Smooth muscle cell of the brain vasculature (primary cell): ENCODE measurements at regions not wholly inside any gene's neighbourhood (a gene's known extent, or its start where the extent isn't known, plus 50 kb on each side); places are given as distances from the start of the nearest gene placed in this dataset.

Source experiments
- DNase-seq: peaks from one replicate; pipeline ENCODE4 v3.0.0-alpha.2; 2012; ENCODE audit warnings: low read depth, low spot score

DNA sequence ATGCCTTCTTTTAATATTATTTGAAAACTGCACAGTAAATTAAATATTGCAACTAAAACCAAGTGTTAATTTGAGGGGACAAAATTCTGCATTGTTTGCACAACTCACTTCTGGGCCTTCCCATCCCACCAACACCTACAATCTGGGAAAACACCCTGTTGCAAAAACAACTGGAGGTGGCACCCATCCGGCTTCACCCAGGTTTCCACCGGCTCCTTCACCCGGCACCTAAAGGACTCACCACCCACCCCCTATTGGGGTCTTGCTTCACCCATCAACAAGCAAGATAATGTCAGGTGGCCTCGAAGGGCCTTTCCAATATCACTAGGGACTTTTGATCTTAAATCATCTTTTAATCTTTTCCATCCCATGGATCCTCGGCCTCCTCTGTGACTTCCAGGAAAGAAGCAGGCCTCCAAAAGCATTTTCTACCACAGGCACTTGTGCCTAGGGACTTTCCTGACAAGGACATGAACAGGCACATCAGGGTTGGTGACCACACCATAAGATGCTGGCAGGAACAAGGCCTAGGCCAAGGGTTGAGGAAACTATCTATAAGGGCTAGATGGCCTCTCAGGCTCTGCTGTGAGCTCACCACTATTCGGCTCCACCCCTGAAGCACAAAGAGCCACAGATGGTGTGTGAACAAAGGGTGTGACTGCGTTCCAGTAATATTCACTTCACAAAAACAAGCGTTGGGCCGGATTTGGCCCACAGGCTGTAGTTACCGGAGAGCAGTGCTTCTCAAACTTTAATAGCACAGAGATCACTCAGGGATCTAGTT is 205.1 kb downstream of the AUH start:
- DNase-seq = no peak

DNA sequence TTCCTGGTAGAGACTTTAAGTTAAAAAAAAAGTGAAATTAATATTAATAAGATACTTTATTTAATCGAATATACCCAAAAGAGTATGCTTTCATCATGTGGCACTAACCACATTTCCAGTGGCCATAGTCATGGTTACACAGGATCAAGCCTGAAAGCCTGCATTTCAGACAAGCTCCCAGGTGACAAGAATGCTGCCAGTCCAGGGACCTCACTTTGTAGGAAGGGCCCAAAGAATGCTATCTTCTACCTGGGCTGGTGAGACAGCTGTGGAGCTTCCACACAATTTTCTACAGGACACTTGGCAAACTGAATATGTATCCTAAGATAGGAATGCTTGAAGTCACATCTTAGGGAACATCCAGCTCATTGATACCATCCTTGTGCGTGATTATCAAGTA is 203.8 kb downstream of the AUH start:
- no peak for DNase-seq

DNA sequence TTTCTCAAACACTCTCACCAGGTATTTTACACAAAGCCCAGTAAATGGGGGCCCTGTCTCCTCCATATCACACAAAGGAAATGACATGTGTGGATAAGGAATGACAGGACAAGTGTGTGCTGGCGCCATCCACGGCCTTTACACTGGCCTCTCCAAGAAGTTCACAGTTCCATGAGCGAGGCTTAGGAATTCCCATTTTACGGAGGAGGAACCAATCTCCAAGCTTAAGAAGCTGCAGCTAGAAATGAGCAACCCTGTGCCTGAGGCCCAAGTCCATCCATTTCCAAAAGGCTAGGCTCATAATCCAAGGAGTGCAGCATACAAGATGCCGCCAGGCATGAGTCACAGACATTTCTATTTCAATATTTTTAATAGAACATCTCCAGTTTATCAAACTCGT is 203.4 kb downstream of the AUH start:
- DNase-seq = no peak

DNA sequence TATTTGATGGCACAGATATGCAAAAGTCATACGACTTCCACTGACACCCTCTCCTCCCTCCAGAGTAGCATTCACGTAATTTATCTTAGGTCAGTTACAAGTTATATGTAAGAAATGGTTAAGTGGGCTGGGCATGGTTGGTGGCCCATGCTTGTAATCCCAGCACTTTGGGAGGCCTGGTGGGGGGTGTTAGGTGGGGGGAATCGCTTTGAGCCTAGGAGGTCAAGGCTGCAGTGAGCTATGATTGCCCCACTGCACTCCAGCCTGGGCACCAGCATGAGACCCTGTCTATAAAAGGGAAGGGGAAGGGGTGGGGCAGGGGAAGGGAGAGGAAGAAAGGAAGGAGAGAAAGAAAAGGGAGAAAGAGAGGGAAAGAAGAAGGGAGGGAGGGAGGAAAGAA is 202.8 kb downstream of the AUH start:
- no peak for DNase-seq

DNA sequence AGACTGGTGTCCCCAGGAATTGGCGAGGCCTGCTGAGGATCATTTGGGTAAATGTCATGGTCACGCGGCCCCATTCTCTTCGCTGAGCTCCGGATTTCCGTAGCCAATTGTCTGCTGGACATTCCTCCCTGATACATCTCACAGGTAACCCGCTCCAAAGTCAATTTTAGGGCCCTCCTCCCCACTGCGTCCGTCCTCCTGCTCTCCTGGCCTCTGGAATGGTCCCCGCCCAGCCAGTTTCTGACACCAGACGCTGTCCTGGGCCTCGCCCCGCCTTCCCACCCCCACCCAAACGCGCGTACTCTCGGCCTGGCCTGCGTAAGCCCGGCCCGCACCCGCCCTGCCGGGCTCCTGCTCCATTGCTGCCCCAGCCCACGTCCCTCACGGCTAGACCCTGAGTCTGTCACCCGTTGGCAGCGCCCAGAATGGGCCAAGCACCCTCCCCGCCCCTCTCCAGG is 202.0 kb downstream of the AUH start:
- no peak for DNase-seq

DNA sequence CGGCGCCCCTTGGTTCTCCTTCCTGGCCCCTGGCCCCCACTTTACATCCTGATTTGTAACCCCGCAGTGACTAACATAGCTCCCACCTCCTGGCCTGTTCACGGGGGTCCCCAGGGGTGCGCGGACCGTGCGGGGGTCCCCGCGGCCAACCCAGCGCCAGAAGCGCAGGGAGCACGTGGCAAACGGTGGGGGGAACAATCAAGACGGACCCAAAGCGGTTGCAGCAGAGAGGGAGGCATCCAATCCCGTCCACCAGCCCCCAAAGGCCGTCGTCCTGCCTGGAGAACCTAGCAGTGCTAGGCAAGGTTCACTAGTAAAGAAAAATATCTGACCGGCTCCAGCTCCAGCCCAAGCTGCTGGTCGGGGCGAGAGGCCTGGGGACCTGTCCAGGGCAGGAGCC is 201.5 kb downstream of the AUH start:
- no peak for DNase-seq

DNA sequence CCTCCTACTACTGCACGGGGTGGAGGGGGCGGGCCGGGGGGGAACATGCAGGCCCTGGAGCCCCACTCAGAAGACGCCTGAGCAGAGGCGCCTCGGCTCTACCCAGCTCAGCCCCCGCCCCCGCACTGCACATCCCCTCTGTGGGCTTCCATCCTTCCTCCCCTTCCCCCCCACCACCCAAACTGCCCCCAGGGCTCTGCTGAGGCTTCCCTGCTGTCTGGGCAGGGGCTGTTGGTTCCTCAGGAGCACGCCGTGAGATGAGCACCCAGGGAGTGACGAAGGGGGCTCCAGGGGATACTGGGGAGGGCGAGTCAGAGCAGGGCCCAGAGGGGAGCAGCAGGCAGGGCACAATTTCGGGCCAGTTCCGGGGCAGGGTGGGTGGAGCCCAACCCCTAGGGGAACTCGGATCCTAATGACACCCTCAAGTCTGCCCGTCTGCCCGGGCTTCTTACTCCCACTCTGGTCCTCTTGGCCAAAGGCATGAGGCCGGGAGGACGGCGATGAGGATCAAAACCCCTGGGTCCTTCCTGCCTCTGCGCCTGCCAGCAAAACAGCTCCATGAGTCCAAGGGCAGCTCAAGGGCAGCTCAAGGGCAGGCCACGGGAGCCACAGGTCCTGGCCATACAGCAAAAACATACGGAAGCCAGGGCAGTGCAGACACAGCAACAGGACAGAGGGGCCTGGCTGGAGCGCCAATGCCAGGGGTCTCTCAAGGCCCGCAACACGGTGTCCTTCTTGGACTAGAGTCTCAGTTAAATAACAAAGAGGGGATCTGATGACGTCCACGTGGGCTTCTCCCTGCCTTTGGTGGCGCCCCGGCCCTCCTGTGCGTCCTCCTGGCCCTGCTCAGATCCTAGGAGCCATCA is 200.9 kb downstream of the AUH start:
- no peak for DNase-seq

DNA sequence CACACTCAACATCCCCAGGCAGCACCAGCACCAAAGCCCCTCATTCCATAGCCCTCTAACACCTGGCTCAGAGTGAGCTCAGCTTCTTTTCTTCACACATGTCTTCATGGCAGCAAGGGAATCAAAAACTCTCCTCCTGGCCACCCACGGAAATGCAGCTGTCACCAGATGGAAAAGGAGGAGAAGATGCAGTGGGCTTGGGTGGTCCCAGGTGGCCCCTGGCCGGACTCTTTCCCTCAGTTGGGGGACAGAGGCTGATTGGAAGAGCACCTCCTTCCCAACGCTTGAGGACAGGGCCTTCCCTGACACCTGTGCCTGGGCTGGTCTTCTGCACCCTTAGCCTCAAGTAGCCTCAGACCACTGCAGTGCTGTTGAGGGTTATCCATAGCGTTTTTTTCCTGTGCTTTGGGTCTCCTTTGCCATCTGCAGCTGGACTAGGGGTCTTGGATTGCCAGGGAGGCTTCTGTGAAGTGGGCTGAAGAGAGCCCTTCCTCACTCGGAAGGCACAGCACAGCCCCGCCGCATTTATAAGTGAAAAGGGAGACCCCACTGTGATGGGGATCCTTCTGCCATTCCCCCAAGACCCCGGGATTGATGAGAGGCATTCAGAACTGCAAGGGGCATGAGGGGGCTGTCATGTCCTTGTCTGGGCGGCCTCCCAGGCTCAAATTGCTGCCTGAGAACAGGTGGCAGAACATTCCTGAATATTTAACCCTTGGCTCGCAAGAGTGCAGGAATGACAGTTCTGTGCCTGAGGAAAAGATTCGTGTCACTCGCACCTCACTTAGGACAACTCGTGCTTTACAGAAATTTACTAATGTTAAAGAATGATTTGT is 200.0 kb downstream of the AUH start:
- DNase-seq = no peak

DNA sequence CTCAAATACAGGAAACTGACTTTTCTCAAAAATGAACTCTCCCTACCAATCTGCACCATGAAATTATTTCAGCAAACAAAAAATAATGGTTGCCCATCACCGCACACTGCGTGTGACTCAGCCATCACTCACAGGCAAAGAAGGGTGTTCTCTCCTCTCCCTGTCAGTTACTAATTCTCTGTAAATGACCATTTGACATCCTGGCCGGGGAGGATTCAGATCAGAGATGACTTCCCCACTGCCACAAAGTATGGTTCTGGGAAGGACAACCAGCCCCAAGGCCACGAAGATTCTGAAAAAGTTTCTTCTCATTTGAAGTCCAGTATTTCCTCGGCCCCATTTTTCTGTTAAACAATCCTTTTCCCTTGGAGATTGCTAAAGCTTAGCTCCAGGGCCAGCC is 199.4 kb downstream of the AUH start:
- DNase-seq = no peak

DNA sequence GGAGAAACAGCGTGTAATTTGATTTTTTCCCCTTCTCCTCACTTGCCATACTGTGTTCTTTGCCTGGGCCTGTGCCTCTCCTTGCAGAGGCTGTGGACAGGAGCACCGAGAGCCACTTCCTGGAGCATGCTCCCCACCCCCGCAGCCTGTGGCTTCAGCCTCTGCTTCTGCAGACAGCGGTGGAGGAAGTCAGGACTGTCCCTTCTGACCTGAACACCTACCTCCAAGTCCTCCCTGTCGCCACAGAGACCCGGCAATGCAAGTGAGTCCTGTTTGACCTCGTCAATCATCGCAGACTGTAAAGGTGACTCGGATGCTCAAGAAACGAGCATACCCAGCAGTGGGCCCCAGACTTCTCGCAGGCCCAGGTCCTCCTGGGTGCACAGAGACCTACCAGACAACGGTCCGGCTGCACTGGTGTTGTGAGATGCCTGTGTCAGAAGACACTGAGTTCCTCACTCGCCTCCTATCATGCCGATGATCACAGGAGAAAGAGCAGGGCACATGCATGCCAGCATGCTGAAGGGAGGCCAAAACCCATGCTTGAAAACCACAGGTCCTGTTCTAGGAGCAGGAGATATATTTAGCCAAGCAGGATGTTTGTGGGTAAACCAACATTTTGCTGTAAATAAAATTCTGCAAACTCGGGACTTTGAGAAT is 198.8 kb downstream of the AUH start:
- no peak for DNase-seq

DNA sequence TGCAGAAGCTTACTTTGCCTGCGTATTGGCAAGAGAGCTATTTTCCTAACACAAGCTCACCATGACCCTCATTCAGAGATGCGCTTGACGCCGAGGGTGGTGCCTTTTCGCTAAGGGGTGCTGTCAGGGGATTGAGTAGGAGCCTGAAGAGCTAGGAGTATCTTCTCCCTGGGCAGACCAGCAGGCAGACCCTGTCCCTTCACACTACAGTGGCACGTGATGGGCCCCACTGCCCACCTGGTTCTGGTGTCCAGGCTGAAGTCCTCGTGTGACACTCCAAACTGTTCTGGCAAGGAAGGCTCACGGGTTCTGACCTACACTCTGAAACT is 198.3 kb downstream of the AUH start:
- DNase-seq = no peak

DNA sequence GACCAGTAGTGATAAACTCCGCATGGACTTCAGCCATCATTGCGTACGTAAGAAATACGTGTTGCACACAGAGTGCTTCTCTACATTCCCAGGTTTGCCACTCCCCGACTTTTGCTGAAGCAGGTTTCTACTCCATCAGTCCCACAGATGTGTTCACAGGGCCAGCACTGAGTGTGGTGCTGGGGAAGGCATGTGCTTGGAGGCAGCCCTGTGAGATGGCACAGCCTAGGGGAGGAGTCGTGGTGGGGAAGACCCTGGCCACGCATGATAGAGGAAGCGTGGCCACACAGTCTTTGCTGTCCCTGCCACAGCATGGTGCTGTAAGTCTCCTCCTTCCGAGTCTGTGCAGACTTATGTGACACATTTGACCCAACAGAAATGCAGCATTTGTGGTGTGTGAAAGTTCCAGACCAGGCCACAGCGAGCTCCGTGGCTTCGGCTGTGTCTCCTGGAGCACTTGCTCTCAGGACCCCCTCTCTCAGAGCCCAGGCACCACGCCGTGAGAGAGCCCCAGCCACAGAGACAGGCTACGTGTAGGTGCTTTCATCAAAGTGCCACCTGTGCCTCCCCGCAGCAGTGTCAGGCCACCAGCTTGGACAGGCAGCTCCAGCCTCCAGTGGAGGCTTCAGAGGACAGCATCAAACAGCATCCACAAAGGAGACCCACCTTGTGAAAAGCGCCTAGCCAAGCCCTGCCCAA is 197.8 kb downstream of the AUH start:
- DNase-seq = no peak
